A549 (cell line): ENCODE measurements at regions not wholly inside any gene's neighbourhood (a gene's known extent, or its start where the extent isn't known, plus 50 kb on each side); places are given as distances from the start of the nearest gene placed in this dataset.

Experiments
- TF ChIP-seq, protein P1 (sequence below): fragments of >200 bp; sonication (Bioruptor Twin); formaldehyde crosslinking; IDR thresholded peaks from 2 replicates; pipeline ENCODE4 v1.6.1; 2016
- TF ChIP-seq, protein P2 (sequence below): fragments of >200 bp; sonication (Bioruptor Twin); formaldehyde crosslinking; IDR thresholded peaks from 3 replicates; pipeline ENCODE4 v1.5.1; 2016

DNA sequence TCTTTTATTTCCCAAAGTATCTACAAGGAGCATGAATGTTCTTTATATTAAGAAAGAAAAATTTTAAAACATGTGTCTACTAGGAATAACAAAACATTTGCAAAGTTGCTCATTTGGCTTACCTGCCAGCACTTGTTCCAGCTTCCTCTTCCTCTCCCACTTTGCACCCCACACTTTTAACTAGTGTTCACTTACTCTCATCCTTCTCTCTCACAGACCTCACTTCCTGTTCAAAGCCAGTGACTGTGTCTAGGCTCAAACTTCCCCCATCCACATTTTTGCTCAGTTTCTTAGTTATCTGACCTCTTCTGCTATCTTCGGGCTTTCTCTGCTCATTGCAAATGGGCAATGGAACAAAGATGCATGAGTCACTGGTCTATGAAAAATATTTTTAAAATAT is 512.2 kb upstream of the ZNF462 start:
- TF ChIP-seq, protein P1, sequence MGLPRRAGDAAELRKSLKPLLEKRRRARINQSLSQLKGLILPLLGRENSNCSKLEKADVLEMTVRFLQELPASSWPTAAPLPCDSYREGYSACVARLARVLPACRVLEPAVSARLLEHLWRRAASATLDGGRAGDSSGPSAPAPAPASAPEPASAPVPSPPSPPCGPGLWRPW = no peak
- TF ChIP-seq, protein P2, sequence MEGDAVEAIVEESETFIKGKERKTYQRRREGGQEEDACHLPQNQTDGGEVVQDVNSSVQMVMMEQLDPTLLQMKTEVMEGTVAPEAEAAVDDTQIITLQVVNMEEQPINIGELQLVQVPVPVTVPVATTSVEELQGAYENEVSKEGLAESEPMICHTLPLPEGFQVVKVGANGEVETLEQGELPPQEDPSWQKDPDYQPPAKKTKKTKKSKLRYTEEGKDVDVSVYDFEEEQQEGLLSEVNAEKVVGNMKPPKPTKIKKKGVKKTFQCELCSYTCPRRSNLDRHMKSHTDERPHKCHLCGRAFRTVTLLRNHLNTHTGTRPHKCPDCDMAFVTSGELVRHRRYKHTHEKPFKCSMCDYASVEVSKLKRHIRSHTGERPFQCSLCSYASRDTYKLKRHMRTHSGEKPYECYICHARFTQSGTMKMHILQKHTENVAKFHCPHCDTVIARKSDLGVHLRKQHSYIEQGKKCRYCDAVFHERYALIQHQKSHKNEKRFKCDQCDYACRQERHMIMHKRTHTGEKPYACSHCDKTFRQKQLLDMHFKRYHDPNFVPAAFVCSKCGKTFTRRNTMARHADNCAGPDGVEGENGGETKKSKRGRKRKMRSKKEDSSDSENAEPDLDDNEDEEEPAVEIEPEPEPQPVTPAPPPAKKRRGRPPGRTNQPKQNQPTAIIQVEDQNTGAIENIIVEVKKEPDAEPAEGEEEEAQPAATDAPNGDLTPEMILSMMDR = no peak
